ENCODE measurements at regions not wholly inside any gene's neighbourhood (a gene's known extent, or its start where the extent isn't known, plus 50 kb on each side); places are given as distances from the start of the nearest gene placed in this dataset.

GRCh38 chr5:105639068-105639467 lies 2031.7 kb downstream of the EFNA5 start:
- no peak overlapping the region for H3K27ac ChIP-seq (ENCODE audit: low read length in 2 of 2)
- Mint-ChIP-seq H3K4me1 (no peaks in the 10 kb centered on the region), H3K27me3 (no peaks in the 10 kb centered on the region), H3K4me3 (no peak overlapping the region), H3K27ac (no peak overlapping the region), H3K9me3 (ENCODE audit: insufficient read depth) (no peaks in the 10 kb centered on the region)
- ChIA-PET CTCF (no interaction called here), POLR2A (no interaction called here)
- peaks cover 1 to 21% (median 2%) of the 10 kb centered on the region in 3 donors for H3K9me3 ChIP-seq (ENCODE audit: control extremely low read depth in 1 of 3, control insufficient read depth in 2 of 3, insufficient read depth in 1 of 3, low read length in 2 of 3)
- H3K27me3 ChIP-seq (replicated peaks in 1 of 4; ENCODE audit: control extremely low read depth in 1 of 4, control insufficient read depth in 3 of 4, insufficient read depth in 4 of 4, low read length in 3 of 4): no peaks in the 10 kb centered on the region
- H3K4me2 ChIP-seq (replicated peaks; ENCODE audit: low read depth, low read length, poor library complexity, severe bottlenecking): no peak overlapping the region
- H3K4me1 ChIP-seq (ENCODE audit: control insufficient read depth in 2 of 2, insufficient read depth in 2 of 2, low read length in 2 of 2): no peaks in the 10 kb centered on the region
- no peak for TF ChIP-seq CTCF (IDR thresholded peaks at IDR 0.05)
- no peak for TF ChIP-seq EZH2 (IDR thresholded peaks at IDR 0.05; ENCODE audit: borderline replicate concordance, insufficient read depth, low read depth, low read length, poor library complexity, severe bottlenecking)
- intact Hi-C loops (cut with micrococcal nuclease): no loop called here
- no peak overlapping the region for H3K9ac ChIP-seq (ENCODE audit: low read length)
- no peaks in the 10 kb centered on the region for H3K36me3 ChIP-seq (replicated peaks in 1 of 2; ENCODE audit: control extremely low read depth in 1 of 2, control insufficient read depth in 1 of 2, extremely low read depth in 1 of 2, insufficient read depth in 2 of 2, low read length in 1 of 2)
- no peak overlapping the region for H3K4me3 ChIP-seq (ENCODE audit: control extremely low read depth in 1 of 5, extremely low read depth in 1 of 5, insufficient read depth in 1 of 5, low read depth in 2 of 5, low read length in 4 of 5)
- WGBS (ENCODE audit: insufficient coverage): 93% methylated on average over 8 of the region's 9 CpGs
- no peaks in the 10 kb centered on the region for H4K20me1 ChIP-seq (ENCODE audit: control insufficient read depth, insufficient read depth, low read length, poor library complexity, severe bottlenecking)
- ATAC-seq (ENCODE audit: low read depth): no peak
- H2AFZ ChIP-seq (ENCODE audit: insufficient read depth, low read depth, low read length, poor library complexity, severe bottlenecking): no peak overlapping the region
- H3K79me2 ChIP-seq (ENCODE audit: control insufficient read depth, insufficient read depth, low read length): no peaks in the 10 kb centered on the region
- DNase-seq: no peak

- intact Hi-C loops (cut with micrococcal nuclease): no loop called here
- ChIA-PET POLR2A (no interaction called here), CTCF (no interaction called here)
- Histone ChIP-seq H3K36me3 (replicated peaks in 1 of 2; ENCODE audit: control extremely low read depth in 1 of 2, control insufficient read depth in 1 of 2, extremely low read depth in 1 of 2, insufficient read depth in 2 of 2, low read length in 1 of 2) (no peaks in the 10 kb centered on the region), H3K79me2 (ENCODE audit: control insufficient read depth, insufficient read depth, low read length) (no peaks in the 10 kb centered on the region), H3K4me1 (ENCODE audit: control insufficient read depth in 2 of 2, insufficient read depth in 2 of 2, low read length in 2 of 2) (no peaks in the 10 kb centered on the region), H3K9ac (ENCODE audit: low read length) (no peak overlapping the region), H4K20me1 (ENCODE audit: control insufficient read depth, insufficient read depth, low read length, poor library complexity, severe bottlenecking) (no peaks in the 10 kb centered on the region), H2AFZ (ENCODE audit: insufficient read depth, low read depth, low read length, poor library complexity, severe bottlenecking) (no peak overlapping the region), H3K4me2 (replicated peaks; ENCODE audit: low read depth, low read length, poor library complexity, severe bottlenecking) (no peak overlapping the region), H3K27me3 (replicated peaks in 1 of 4; ENCODE audit: control extremely low read depth in 1 of 4, control insufficient read depth in 3 of 4, insufficient read depth in 4 of 4, low read length in 3 of 4) (no peaks in the 10 kb centered on the region), H3K27ac (ENCODE audit: low read length in 2 of 2) (no peak overlapping the region), H3K9me3 (ENCODE audit: control extremely low read depth in 1 of 3, control insufficient read depth in 2 of 3, insufficient read depth in 1 of 3, low read length in 2 of 3) (peaks cover 0 to 21% (median 2%) of the 10 kb centered on the region in 3 donors), H3K4me3 (ENCODE audit: control extremely low read depth in 1 of 5, extremely low read depth in 1 of 5, insufficient read depth in 1 of 5, low read depth in 2 of 5, low read length in 4 of 5) (no peak overlapping the region)
- ATAC-seq (ENCODE audit: low read depth) (no peak), DNase-seq (no peak)
- WGBS (ENCODE audit: insufficient coverage): no CpG with 5 or more reads among the region's 2 CpGs
- no peaks in the 10 kb centered on the region for H3K4me1 Mint-ChIP-seq
- H3K27ac Mint-ChIP-seq: no peak overlapping the region
- H3K4me3 Mint-ChIP-seq: no peak overlapping the region
- H3K9me3 Mint-ChIP-seq (ENCODE audit: insufficient read depth): no peaks in the 10 kb centered on the region
- no peaks in the 10 kb centered on the region for H3K27me3 Mint-ChIP-seq
- TF ChIP-seq EZH2 (IDR thresholded peaks at IDR 0.05; ENCODE audit: borderline replicate concordance, insufficient read depth, low read depth, low read length, poor library complexity, severe bottlenecking) (no peak), CTCF (IDR thresholded peaks at IDR 0.05) (no peak)
These were observed 2032.3 kb downstream of the EFNA5 start for GRCh38 chr5:105638437-105638836.
